ENCODE measurements at regions not wholly inside any gene's neighbourhood (a gene's known extent, or its start where the extent isn't known, plus 50 kb on each side); places are given as distances from the start of the nearest gene placed in this dataset.

- intact Hi-C loops (cut with micrococcal nuclease), result no loop called here
- Histone ChIP-seq H3K36me3 (no peaks in the 10 kb centered on the region), H3K27ac (replicated peaks) (no peak overlapping the region), H3K4me1 (no peaks in the 10 kb centered on the region), H3K9me3 (replicated peaks) (peaks cover 8% of the 10 kb centered on the region), H3K27me3 (ENCODE audit: low read depth) (peaks cover 75% of the 10 kb centered on the region), H3K4me3 (no peak overlapping the region)
- DNase-seq, result no peak
- TF ChIP-seq CTCF (IDR thresholded peaks at IDR 0.05; ENCODE audit: borderline replicate concordance), result no peak
Measured at GRCh38 chr16:86244158-86244557, 266.2 kb upstream of the FOXF1 start.

- Histone ChIP-seq H3K27ac (replicated peaks) (no peak overlapping the region), H3K4me3 (no peak overlapping the region), H3K9me3 (replicated peaks) (peaks cover 8% of the 10 kb centered on the region), H3K36me3 (no peaks in the 10 kb centered on the region), H3K27me3 (ENCODE audit: low read depth) (peaks cover 68% of the 10 kb centered on the region), H3K4me1 (no peaks in the 10 kb centered on the region)
- intact Hi-C loops (cut with micrococcal nuclease), result no loop called here
- no peak for TF ChIP-seq CTCF (IDR thresholded peaks at IDR 0.05; ENCODE audit: borderline replicate concordance)
- no peak for DNase-seq
Measured at GRCh38 chr16:86244936-86245335, 265.4 kb upstream of the FOXF1 start.

GRCh38 chr16:86245351-86245750 lies 265.0 kb upstream of the FOXF1 start:
- no peaks in the 10 kb centered on the region for H3K36me3 ChIP-seq
- peaks cover 64% of the 10 kb centered on the region for H3K27me3 ChIP-seq (ENCODE audit: low read depth)
- H3K4me3 ChIP-seq, result no peak overlapping the region
- peaks cover 8% of the 10 kb centered on the region for H3K9me3 ChIP-seq (replicated peaks)
- DNase-seq, result no peak
- no peaks in the 10 kb centered on the region for H3K4me1 ChIP-seq
- TF ChIP-seq CTCF (IDR thresholded peaks at IDR 0.05; ENCODE audit: borderline replicate concordance), result no peak
- intact Hi-C loops (cut with micrococcal nuclease), result no loop called here
- no peak overlapping the region for H3K27ac ChIP-seq (replicated peaks)

- Histone ChIP-seq H3K4me3 (no peak overlapping the region), H3K27me3 (ENCODE audit: low read depth) (peaks cover 61% of the 10 kb centered on the region), H3K9me3 (replicated peaks) (peaks cover 8% of the 10 kb centered on the region), H3K4me1 (no peaks in the 10 kb centered on the region), H3K27ac (replicated peaks) (no peak overlapping the region), H3K36me3 (no peaks in the 10 kb centered on the region)
- DNase-seq, result no peak
- intact Hi-C loops (cut with micrococcal nuclease), result no loop called here
- no peak for TF ChIP-seq CTCF (IDR thresholded peaks at IDR 0.05; ENCODE audit: borderline replicate concordance)
Measured at GRCh38 chr16:86245895-86246294, 264.4 kb upstream of the FOXF1 start.

- intact Hi-C loops (cut with micrococcal nuclease), result no loop called here
- no peak overlapping the region for H3K27ac ChIP-seq (replicated peaks)
- H3K36me3 ChIP-seq, result no peaks in the 10 kb centered on the region
- no peak overlapping the region for H3K4me3 ChIP-seq
- peaks cover 8% of the 10 kb centered on the region for H3K9me3 ChIP-seq (replicated peaks)
- DNase-seq, result no peak
- no peaks in the 10 kb centered on the region for H3K4me1 ChIP-seq
- H3K27me3 ChIP-seq (ENCODE audit: low read depth), result peaks cover 57% of the 10 kb centered on the region
- no peak for TF ChIP-seq CTCF (IDR thresholded peaks at IDR 0.05; ENCODE audit: borderline replicate concordance)
Measured at GRCh38 chr16:86248310-86248905, 261.9 kb upstream of the FOXF1 start.
